GM19468 (cell line): ENCODE measurements at regions not wholly inside any gene's neighbourhood (a gene's known extent, or its start where the extent isn't known, plus 50 kb on each side); places are given as distances from the start of the nearest gene placed in this dataset.

Experiments used
- ATAC-seq: cut with Tn5 transposase; IDR thresholded peaks from one replicate; pipeline ENCODE4 v1.9.1; 2021; ENCODE audit warnings: mild to moderate bottlenecking, moderate library complexity, moderate number of reproducible peaks; ENCODE audit not compliant: unreplicated experiment; ENCODE audit errors: extremely low read depth

GRCh38 chr10:110410329-110411046 lies 87.2 kb upstream of the DUSP5 start:
- ATAC-seq: no peak

- no peak for ATAC-seq
Observed at GRCh38 chr10:110411047-110411410, 86.7 kb upstream of the DUSP5 start.

GRCh38 chr10:110413049-110413783 lies 84.5 kb upstream of the DUSP5 start:
- ATAC-seq: no peak

GRCh38 chr10:110413903-110414547 lies 83.7 kb upstream of the DUSP5 start:
- ATAC-seq: no peak

- peak; percentile 86 for ATAC-seq
Observed at GRCh38 chr10:110414548-110415309, 83.0 kb upstream of the DUSP5 start.

GRCh38 chr10:110415809-110416208 lies 81.9 kb upstream of the DUSP5 start:
- no peak for ATAC-seq

- ATAC-seq: no peak
Observed at GRCh38 chr10:110416776-110417711, 80.7 kb upstream of the DUSP5 start.

GRCh38 chr10:110418218-110418617 lies 79.5 kb upstream of the DUSP5 start:
- ATAC-seq: no peak

GRCh38 chr10:110419265-110419664 lies 78.4 kb upstream of the DUSP5 start:
- no peak for ATAC-seq

GRCh38 chr10:110420401-110421193 lies 77.1 kb upstream of the DUSP5 start:
- no peak for ATAC-seq

GRCh38 chr10:110421512-110422138 lies 76.1 kb upstream of the DUSP5 start:
- no peak for ATAC-seq

GRCh38 chr10:110422548-110422947 lies 75.2 kb upstream of the DUSP5 start:
- no peak for ATAC-seq

- no peak for ATAC-seq
Observed at GRCh38 chr10:110423650-110424049, 74.1 kb upstream of the DUSP5 start.

GRCh38 chr10:110425684-110426293 lies 71.9 kb upstream of the DUSP5 start:
- ATAC-seq: peak; percentile 55

- no peak for ATAC-seq
Observed at GRCh38 chr10:110426294-110427181, 71.2 kb upstream of the DUSP5 start.

- ATAC-seq: no peak
Observed at GRCh38 chr10:110429301-110429700, 68.4 kb upstream of the DUSP5 start.
